HG03520 (cell line): ENCODE measurements at regions not wholly inside any gene's neighbourhood (a gene's known extent, or its start where the extent isn't known, plus 50 kb on each side); places are given as distances from the start of the nearest gene placed in this dataset.
"Not testable (repeated sequence)": the region's sequence is repeated elsewhere in the genome, so short reads cannot be mapped to it uniquely, and the experiment has no call there.

ENCODE experiments used
- ATAC-seq: cut with Tn5 transposase; IDR thresholded peaks from one replicate; pipeline ENCODE4 v1.9.1; 2021; ENCODE audit warnings: mild to moderate bottlenecking, moderate library complexity; ENCODE audit not compliant: unreplicated experiment

DNA sequence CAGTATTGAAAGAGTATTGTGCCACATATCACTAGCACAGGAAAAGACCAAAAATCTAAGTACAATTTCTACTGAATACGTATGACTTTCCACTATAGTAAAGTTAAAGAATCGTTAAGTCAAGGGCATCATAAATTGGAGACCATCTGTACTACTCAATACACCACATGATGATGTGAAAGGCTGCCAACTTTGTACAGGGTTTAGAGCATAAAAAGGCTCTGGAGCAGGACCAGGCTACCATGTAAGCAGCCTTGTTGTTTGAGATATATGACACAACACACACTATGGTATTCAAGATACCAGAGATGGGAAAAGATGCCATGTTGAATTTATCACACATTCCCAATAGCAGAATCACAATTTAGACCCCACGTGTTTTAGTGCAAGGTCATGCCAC, 294.9 kb upstream of the TRPC5 start:
- ATAC-seq, result no peak

GRCh38 chrX:112368371-112368770, 285.8 kb upstream of the TRPC5 start:
- ATAC-seq, result no peak

DNA sequence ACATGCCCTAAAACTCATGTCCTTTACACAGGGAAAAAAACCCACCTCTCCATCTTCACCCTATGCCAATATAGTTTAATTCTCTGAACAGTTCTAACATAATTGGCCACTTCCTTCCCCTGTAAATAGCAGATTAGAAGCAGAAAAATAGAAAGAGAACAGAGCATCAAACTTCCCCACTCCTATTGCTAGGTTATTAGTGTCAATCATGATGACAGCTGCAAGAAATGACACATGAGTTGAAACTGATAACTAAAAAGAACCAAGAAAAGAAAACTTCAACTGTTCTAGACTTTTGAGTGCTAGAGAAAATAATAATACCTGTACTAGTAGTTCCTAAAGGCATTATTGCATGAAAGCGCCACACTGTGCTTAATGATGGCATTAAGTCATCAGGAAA, 284.5 kb upstream of the TRPC5 start:
- no peak for ATAC-seq

GRCh38 chrX:112359906-112360305, 277.3 kb upstream of the TRPC5 start:
- ATAC-seq, result no peak

DNA sequence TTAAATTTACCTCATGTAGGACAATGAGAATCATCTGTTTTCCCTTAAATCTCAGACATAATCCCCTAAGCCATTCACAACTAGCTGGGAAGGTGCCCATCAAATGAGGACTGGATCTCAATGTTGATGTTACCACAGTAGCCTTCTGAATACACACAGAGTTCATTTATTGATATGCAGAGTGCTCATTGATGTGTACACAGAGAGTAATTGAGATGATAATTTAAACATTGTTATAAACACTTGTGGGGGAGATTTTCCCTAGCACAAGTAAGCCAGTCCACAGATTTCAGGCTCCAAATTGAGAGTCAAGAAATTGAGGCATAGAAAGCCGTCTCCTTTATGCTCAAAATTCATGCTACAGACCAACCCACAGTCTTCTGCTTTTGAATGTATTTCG, 273.4 kb upstream of the TRPC5 start:
- ATAC-seq, result no peak

DNA sequence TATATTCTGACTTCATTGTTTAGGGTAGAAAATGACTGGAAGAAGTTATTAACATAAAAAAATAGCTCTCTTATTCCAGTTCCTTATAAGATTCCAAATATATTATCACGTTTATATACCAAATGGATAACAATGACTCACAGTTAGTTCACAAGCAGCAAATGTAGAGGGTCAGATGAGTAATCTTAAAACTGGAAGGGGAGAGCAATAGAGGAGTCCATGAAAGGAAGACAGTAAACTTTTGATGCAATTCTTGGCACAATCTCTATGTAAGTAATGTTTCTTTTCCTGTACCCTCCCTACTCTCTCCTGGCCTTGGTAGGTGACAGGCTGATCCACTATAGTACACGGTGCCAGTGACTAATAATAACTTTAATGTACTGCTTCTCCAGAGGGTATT, 259.0 kb upstream of the TRPC5 start:
- ATAC-seq, result no peak

DNA sequence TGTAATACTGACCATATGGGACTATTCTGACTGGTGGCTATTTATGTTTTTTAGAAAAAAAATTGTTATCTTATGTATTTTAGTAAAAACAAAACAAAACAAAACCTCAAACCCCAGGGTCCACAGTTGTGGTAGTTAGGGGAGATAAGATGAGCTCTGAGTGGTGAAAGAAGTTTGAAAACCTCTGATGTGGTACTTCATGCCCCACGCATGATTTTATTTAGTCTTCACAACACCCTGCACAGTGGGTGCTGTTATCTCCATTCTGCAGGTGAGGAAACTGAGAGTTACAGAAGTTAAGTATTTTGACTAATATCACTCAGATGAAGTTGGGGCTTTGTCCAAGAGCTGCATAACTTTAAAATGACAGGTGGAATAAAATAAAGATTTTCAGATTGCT, 230.6 kb upstream of the TRPC5 start:
- no peak for ATAC-seq

GRCh38 chrX:112306027-112306426, 223.5 kb upstream of the TRPC5 start:
- ATAC-seq, result no peak

DNA sequence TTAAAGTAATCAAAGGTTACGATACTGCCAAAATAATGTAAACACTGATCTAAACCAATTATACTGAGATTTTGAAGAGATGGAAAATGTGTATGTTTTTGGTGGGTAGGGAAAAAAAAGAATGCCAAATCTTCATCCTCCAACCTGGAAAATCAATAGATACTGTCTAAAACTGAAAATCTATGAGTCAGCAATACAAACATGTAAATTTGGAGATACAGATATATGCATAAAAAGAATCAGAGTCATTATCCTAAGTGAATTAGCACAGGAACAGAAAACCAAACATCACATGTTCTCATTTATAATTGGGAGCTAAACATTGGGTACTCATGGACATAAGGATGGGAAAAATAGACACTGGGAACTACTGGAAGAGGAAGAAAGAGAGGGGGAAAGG, 197.4 kb upstream of the TRPC5 start:
- ATAC-seq, result no peak

- no peak for ATAC-seq
These were observed 188.4 kb upstream of the TRPC5 start for GRCh38 chrX:112270991-112271390.

DNA sequence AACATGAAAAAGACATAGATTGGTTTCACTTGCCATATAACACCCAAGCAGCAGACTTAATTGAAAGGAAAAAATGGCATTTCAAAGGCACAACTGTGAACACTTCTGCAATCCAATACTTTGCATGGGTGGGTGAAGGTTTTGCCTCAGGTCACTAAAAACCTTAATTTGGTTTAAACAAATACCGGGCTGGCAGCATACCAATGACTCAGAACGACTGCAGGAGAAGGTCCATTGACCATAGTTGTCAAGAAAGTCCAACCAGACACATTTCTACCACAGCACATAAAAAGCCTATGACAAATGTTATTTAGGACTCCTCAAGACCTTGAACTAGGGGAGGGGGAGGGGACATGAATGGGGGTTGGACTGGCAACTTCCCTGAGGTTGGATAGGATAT, 183.6 kb upstream of the TRPC5 start:
- no peak for ATAC-seq

- no peak for ATAC-seq
These were observed 176.8 kb upstream of the TRPC5 start for GRCh38 chrX:112259375-112259774.

DNA sequence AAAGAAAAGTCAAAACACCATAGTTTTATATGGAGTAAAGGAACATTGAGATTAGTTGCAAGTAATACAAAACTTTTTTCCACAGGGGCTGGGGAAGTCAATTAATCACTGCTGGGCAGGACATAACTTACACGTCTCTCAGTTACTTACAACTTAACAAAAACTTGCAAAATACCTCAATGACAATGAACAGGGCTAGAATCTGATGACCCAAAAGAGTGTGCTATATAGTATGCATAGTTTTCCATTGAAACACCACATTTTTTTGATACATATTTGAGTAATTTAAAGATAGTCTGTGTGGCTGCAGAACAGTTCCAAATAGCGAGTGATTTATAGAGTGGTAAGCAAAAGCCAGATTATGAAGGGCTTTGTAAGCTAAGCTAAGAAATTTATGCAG, 172.3 kb upstream of the TRPC5 start:
- no peak for ATAC-seq

GRCh38 chrX:112247714-112248113, 165.1 kb upstream of the TRPC5 start:
- no peak for ATAC-seq

GRCh38 chrX:112235547-112235946, 153.0 kb upstream of the TRPC5 start:
- ATAC-seq, result no peak

DNA sequence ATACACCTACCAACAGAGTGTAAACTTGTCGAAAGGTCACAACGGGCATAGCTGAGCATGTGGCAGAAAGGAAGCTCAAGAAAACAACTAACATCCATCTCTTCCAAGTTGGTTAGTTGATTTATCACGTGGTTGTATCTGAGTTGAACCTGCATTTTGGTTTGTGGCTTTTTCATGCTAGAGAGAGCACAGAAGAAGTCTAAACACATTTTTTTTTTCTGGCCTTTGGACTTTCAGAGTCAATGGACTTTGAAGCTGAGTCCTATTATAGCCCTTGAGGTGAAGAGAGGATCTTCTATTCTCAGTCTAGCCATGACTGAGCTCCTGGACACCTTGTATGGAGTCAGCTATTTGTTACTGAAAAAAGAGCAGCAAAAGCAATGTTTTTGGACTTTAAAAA, 150.6 kb upstream of the TRPC5 start:
- ATAC-seq, result no peak

- not testable (repeated sequence) for ATAC-seq
These were observed 144.2 kb upstream of the TRPC5 start for GRCh38 chrX:112226795-112227194.

- no peak for ATAC-seq
These were observed 140.8 kb upstream of the TRPC5 start for GRCh38 chrX:112223391-112223790.

DNA sequence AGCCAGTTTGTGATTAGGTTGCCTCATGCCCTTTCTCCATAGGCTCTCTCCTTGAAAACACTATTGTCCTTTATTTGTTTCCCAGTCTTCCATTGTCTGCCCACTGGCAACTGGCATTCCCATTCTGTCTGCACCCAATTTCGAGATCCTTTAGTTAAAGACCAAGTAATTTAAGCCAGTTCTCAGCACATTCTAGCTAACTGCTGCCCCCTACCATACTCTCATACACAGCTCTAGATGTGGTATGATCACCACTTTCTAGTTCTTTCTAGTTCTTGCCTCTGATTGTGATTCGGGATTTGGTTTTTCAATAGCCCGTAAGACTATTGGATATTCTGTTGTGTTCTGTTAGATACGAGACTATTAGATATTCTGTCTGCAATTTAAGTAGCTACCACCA, 135.8 kb upstream of the TRPC5 start:
- ATAC-seq, result no peak

- peak; percentile 58 for ATAC-seq
These were observed 128.9 kb upstream of the TRPC5 start for GRCh38 chrX:112211459-112211858.

DNA sequence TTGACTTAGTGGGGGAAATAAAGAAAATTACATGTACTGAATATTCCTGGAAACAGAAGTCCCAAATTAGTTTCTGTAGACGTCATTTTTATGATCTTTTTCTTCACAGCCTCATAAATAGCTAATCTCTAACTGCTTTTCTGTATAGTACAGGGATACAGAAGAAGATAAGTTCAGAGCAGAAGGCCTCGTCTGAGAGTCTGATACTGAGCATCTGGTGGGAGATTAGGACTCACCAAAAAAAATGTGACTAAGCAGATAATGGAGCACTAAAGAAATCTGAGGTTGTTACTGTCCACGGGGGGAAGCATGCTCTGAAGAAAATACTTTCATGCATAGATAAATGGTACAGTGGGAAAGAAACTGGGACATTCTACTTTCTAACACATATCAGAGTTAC, 115.3 kb upstream of the TRPC5 start:
- no peak for ATAC-seq

DNA sequence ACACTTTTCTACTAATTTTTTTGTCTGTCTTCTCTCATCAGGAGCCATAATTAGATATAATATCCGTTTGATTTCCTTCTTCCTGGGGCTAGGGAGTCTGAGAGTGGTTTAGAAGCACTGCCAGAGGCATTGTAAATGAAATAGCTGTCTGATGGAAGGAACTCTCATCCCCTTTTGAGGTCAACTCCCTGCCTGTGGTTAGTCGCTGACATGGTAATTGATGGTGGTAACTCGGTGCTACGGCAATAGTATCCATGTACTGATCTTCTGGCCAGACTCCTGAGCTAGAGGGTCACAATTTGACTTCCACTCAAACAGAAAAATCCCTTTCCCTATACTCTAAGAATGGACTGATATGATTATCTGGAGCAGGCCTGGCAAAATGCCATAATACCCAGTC, 108.1 kb upstream of the TRPC5 start:
- ATAC-seq, result no peak

GRCh38 chrX:112181361-112181760, 98.8 kb upstream of the TRPC5 start:
- not testable (repeated sequence) for ATAC-seq

DNA sequence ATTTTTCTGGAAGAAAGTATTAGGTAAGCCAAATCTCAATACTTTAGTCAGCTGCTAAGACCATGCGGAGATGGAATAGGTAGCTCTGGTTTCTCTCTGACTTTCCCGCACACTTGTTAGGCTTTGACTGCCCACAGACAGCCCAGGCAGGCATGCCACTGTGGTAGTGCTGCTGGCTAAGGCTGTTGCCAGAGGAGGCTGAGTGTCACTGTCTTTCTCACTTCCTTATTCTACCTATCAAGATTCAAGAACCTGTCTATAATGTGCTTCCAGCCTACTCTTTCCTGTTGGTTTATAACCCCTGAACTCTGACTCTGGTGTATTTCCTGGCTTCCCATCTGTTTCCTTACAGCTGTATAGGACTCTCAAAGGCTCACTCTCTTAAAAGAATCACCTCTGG, 81.8 kb upstream of the TRPC5 start:
- ATAC-seq, result no peak
